ENCODE measurements at regions not wholly inside any gene's neighbourhood (a gene's known extent, or its start where the extent isn't known, plus 50 kb on each side); places are given as distances from the start of the nearest gene placed in this dataset.

DNA sequence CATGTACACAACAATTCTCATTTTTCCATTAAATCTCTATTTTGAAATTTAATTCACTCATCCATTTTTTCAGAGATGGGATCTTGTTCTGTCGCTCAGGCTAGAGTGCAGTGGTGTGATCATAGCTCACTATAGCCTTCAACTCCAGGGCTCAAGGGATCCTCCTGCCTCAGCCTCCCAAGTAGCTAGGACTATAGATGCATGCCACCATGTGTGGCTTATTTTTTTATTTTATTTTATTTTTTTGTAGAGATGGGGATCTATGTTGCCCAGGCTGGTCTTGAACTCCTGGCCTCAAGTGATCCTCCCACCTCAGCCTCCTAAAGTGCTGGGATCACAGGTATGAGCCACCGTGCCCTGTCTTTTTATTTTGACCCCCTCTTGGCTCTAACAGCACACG is 203.8 kb upstream of the KLF14 start:
- TF ChIP-seq, protein P1, sequence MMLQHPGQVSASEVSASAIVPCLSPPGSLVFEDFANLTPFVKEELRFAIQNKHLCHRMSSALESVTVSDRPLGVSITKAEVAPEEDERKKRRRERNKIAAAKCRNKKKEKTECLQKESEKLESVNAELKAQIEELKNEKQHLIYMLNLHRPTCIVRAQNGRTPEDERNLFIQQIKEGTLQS (IDR thresholded peaks at IDR 0.05), result no peak
- TF ChIP-seq, protein P2, sequence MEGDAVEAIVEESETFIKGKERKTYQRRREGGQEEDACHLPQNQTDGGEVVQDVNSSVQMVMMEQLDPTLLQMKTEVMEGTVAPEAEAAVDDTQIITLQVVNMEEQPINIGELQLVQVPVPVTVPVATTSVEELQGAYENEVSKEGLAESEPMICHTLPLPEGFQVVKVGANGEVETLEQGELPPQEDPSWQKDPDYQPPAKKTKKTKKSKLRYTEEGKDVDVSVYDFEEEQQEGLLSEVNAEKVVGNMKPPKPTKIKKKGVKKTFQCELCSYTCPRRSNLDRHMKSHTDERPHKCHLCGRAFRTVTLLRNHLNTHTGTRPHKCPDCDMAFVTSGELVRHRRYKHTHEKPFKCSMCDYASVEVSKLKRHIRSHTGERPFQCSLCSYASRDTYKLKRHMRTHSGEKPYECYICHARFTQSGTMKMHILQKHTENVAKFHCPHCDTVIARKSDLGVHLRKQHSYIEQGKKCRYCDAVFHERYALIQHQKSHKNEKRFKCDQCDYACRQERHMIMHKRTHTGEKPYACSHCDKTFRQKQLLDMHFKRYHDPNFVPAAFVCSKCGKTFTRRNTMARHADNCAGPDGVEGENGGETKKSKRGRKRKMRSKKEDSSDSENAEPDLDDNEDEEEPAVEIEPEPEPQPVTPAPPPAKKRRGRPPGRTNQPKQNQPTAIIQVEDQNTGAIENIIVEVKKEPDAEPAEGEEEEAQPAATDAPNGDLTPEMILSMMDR (IDR thresholded peaks at IDR 0.05 in 2 of 3, conservative IDR thresholded peaks at IDR 0.05 in 1 of 3; ENCODE audit: borderline replicate concordance in 1 of 3, insufficient read depth in 1 of 3, low read depth in 2 of 3, low read length in 2 of 3), result no peak
